IPS-15b (cell line): ENCODE measurements at regions not wholly inside any gene's neighbourhood (a gene's known extent, or its start where the extent isn't known, plus 50 kb on each side); places are given as distances from the start of the nearest gene placed in this dataset.

ENCODE experiments used
- H3K27me3 ChIP-seq: one replicate; pipeline ENCODE4 v1.6.1; 2013; ENCODE audit warnings: low read length; ENCODE audit not compliant: control insufficient read depth, insufficient read depth
- H3K36me3 ChIP-seq: one replicate; pipeline ENCODE4 v1.6.1; 2013; ENCODE audit warnings: low read length; ENCODE audit not compliant: control insufficient read depth, insufficient read depth
- H3K4me1 ChIP-seq: one replicate; pipeline ENCODE4 v1.6.1; 2013; ENCODE audit warnings: mild to moderate bottlenecking, low read length; ENCODE audit not compliant: control insufficient read depth, insufficient read depth
- H3K4me3 ChIP-seq: one replicate; pipeline ENCODE4 v1.5.1; 2013; ENCODE audit warnings: low read depth, low read length
- H3K9ac ChIP-seq: one replicate; pipeline ENCODE4 v1.6.1; 2013; ENCODE audit warnings: low read depth, mild to moderate bottlenecking, low read length
- H3K9me3 ChIP-seq: one replicate; pipeline ENCODE4 v1.6.1; 2013; ENCODE audit warnings: mild to moderate bottlenecking, low read length; ENCODE audit not compliant: control insufficient read depth, insufficient read depth

GRCh38 chr17:72264682-72265405, 144.0 kb downstream of the SOX9 start:
- Histone ChIP-seq H3K36me3 (no peaks in the 10 kb centered on the region), H3K4me1 (peaks cover 15% of the 10 kb centered on the region)

GRCh38 chr17:72266112-72266775, 145.4 kb downstream of the SOX9 start:
- H3K36me3 ChIP-seq: no peaks in the 10 kb centered on the region
- peaks cover 15% of the 10 kb centered on the region for H3K4me1 ChIP-seq
- H3K9ac ChIP-seq: no peak overlapping the region

More at GRCh38 chr17:72264682-72265405, 144.0 kb downstream of the SOX9 start:
- Histone ChIP-seq H3K4me3 (no peak overlapping the region), H3K9me3 (peaks cover 3% of the 10 kb centered on the region), H3K9ac (no peak overlapping the region), H3K27me3 (no peaks in the 10 kb centered on the region)

GRCh38 chr17:72267601-72268000, 146.8 kb downstream of the SOX9 start:
- no peaks in the 10 kb centered on the region for H3K36me3 ChIP-seq
- peaks cover under 1% of the 10 kb centered on the region for H3K9me3 ChIP-seq
- H3K4me1 ChIP-seq: peaks cover 15% of the 10 kb centered on the region
- no peak overlapping the region for H3K4me3 ChIP-seq
- H3K27me3 ChIP-seq: no peaks in the 10 kb centered on the region
- H3K9ac ChIP-seq: no peak overlapping the region

More at GRCh38 chr17:72266112-72266775, 145.4 kb downstream of the SOX9 start:
- H3K4me3 ChIP-seq: no peak overlapping the region
- peaks cover 3% of the 10 kb centered on the region for H3K9me3 ChIP-seq
- no peaks in the 10 kb centered on the region for H3K27me3 ChIP-seq

GRCh38 chr17:72268431-72268830, 147.6 kb downstream of the SOX9 start:
- Histone ChIP-seq H3K9me3 (no peaks in the 10 kb centered on the region), H3K27me3 (no peaks in the 10 kb centered on the region), H3K4me1 (peaks cover 15% of the 10 kb centered on the region), H3K36me3 (no peaks in the 10 kb centered on the region), H3K9ac (no peak overlapping the region), H3K4me3 (no peak overlapping the region)

GRCh38 chr17:72270273-72270924, 149.6 kb downstream of the SOX9 start:
- Histone ChIP-seq H3K4me3 (no peak overlapping the region), H3K9ac (no peak overlapping the region), H3K36me3 (no peaks in the 10 kb centered on the region), H3K4me1 (peaks cover 15% of the 10 kb centered on the region), H3K27me3 (peaks cover 2% of the 10 kb centered on the region), H3K9me3 (no peaks in the 10 kb centered on the region)

GRCh38 chr17:72271603-72272002, 150.8 kb downstream of the SOX9 start:
- no peaks in the 10 kb centered on the region for H3K9me3 ChIP-seq
- H3K4me1 ChIP-seq: peaks cover 4% of the 10 kb centered on the region
- H3K36me3 ChIP-seq: no peaks in the 10 kb centered on the region
- H3K9ac ChIP-seq: no peak overlapping the region
- H3K4me3 ChIP-seq: no peak overlapping the region
- peaks cover 2% of the 10 kb centered on the region for H3K27me3 ChIP-seq

- Histone ChIP-seq H3K27me3 (peaks cover 2% of the 10 kb centered on the region), H3K36me3 (no peaks in the 10 kb centered on the region), H3K4me3 (no peak overlapping the region), H3K4me1 (peaks cover 2% of the 10 kb centered on the region), H3K9me3 (no peaks in the 10 kb centered on the region), H3K9ac (no peak overlapping the region)
These were observed 152.7 kb downstream of the SOX9 start for GRCh38 chr17:72273289-72274056.

GRCh38 chr17:72274614-72275013, 153.8 kb downstream of the SOX9 start:
- no peak overlapping the region for H3K4me3 ChIP-seq
- no peaks in the 10 kb centered on the region for H3K9me3 ChIP-seq
- H3K27me3 ChIP-seq: peaks cover 2% of the 10 kb centered on the region
- H3K36me3 ChIP-seq: no peaks in the 10 kb centered on the region
- H3K4me1 ChIP-seq: no peaks in the 10 kb centered on the region
- H3K9ac ChIP-seq: no peak overlapping the region

- Histone ChIP-seq H3K4me1 (no peaks in the 10 kb centered on the region), H3K4me3 (no peak overlapping the region), H3K9me3 (no peaks in the 10 kb centered on the region), H3K27me3 (no peaks in the 10 kb centered on the region), H3K9ac (no peak overlapping the region), H3K36me3 (no peaks in the 10 kb centered on the region)
These were observed 160.1 kb downstream of the SOX9 start for GRCh38 chr17:72280881-72281280.

GRCh38 chr17:72282439-72283029, 161.7 kb downstream of the SOX9 start:
- no peaks in the 10 kb centered on the region for H3K27me3 ChIP-seq
- no peaks in the 10 kb centered on the region for H3K4me1 ChIP-seq
- H3K9ac ChIP-seq: no peak overlapping the region

GRCh38 chr17:72284806-72285205, 164.0 kb downstream of the SOX9 start:
- Histone ChIP-seq H3K36me3 (no peaks in the 10 kb centered on the region), H3K4me3 (no peak overlapping the region), H3K27me3 (no peaks in the 10 kb centered on the region), H3K9me3 (no peaks in the 10 kb centered on the region), H3K9ac (no peak overlapping the region), H3K4me1 (no peaks in the 10 kb centered on the region)

More at GRCh38 chr17:72282439-72283029, 161.7 kb downstream of the SOX9 start:
- H3K9me3 ChIP-seq: no peaks in the 10 kb centered on the region
- H3K4me3 ChIP-seq: no peak overlapping the region
- H3K36me3 ChIP-seq: no peaks in the 10 kb centered on the region
